Posterior cingulate gyrus (tissue), 11 donors: ENCODE measurements at regions not wholly inside any gene's neighbourhood (a gene's known extent, or its start where the extent isn't known, plus 50 kb on each side); places are given as distances from the start of the nearest gene placed in this dataset.
"Not testable (repeated sequence)": the region's sequence is repeated elsewhere in the genome, so short reads cannot be mapped to it uniquely, and the experiment has no call there.

ENCODE experiments used
- DNase-seq, 10 donors: peaks; one replicate each; pipeline versions ENCODE4 v3.0.0 to v3.0.0-alpha.2; 2020 to 2021; ENCODE audit warnings: mixed read lengths in 3 of 10
- intact Hi-C: fragments of 100-400 bp; cut with DNase I; formaldehyde crosslinking; loops from one replicate; pipeline ENCODE4 v1.15.1; 2023

DNA sequence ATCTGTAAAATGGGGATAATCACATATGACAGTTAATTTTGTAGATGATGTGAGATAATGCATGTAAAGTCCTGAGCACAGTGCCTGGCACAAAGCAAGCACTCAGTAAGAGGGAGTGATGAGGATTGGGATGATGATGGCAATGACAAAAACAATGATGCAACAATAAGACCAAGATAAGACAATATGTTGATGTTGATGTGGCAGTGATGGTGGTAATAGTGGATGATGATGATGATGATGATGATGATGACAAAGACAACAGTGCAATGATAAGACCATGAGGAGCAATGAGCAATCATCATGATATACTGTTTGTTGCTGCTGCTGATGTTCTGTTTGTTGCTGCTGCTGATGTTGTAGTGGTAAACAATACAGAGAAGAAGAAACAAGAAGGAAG lies 344.1 kb downstream of the NPIPA8 start:
- intact Hi-C loops = no loop called here
- no peak for DNase-seq

DNA sequence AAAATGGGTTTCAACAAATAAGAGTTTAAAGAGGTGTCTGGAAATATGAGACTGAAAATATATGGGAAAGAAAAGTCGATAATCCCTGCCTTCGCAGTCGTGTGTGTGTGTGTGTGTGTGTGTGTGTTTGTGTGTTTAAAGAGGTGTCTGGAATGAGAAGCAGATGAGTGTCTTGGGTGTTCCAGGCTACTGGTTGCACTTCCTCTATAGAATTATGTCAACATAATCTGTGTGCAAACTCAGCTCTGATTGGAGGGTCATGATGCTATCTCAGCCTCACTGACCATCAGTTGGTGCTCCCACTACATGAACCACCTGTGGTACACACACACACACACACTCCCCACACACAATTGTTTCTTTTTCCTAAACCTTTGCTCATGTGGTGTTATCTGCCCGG lies 347.3 kb downstream of the NPIPA8 start:
- intact Hi-C loops = no loop called here
- DNase-seq = no peak

DNA sequence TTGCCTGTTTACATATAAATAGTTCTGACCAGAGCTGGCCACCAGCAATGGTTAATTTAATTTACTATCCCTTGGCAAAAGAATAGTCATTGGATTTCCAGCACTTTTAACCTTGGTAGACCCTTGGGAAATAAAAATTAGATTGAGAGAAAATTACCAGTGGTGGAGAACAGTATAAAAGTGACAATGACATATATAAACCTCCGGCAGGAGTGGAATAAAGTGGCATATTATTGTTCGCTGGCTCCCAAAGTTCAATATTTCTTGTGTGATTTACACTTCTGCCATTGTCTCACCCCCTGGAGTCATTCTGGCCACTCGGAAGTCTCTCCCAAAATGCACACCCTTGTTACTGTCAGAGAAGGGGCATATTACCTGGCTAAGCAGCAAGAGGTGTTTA lies 347.7 kb downstream of the NPIPA8 start:
- no peak for DNase-seq
- intact Hi-C loops = no loop called here

DNA sequence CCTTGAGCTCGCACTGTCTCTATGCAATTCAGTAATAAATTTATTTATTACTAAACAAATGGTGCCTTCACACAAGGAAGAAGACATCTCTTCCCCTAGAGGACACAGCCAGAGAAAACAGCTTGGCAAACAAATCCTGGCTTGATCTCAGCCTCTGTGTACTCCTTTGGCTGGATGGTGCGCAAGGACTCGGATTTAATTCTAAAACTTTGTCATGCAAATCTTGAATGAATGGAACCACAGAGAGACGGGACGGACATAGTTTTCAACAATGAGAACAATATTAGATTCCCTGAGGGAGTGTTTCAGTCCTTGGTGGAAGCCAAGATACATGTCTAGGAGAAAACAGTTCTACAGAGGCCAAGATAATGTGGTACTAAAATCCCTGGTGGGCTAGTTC lies 349.5 kb downstream of the NPIPA8 start:
- no peak for DNase-seq
- intact Hi-C loops = no loop called here

DNA sequence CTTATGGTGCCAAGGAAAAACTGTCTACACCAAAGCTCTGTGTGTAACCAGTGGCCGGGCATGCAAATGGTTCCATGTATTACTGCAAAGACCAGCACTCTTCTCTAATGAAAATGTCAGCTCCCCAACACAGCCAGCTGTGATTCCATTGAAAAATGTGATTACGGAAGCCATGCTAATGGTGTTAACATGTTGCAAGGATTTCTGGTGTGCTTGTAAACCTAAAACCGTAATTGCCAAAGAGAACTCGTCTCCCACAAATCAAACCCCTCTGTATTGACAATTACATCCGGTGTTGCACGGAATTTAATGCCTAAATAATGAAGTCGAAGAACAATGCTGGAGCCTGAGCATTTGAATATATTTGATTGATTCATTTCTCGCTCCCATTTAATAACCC lies 351.7 kb downstream of the NPIPA8 start:
- no peak for DNase-seq
- intact Hi-C loops = no loop called here

DNA sequence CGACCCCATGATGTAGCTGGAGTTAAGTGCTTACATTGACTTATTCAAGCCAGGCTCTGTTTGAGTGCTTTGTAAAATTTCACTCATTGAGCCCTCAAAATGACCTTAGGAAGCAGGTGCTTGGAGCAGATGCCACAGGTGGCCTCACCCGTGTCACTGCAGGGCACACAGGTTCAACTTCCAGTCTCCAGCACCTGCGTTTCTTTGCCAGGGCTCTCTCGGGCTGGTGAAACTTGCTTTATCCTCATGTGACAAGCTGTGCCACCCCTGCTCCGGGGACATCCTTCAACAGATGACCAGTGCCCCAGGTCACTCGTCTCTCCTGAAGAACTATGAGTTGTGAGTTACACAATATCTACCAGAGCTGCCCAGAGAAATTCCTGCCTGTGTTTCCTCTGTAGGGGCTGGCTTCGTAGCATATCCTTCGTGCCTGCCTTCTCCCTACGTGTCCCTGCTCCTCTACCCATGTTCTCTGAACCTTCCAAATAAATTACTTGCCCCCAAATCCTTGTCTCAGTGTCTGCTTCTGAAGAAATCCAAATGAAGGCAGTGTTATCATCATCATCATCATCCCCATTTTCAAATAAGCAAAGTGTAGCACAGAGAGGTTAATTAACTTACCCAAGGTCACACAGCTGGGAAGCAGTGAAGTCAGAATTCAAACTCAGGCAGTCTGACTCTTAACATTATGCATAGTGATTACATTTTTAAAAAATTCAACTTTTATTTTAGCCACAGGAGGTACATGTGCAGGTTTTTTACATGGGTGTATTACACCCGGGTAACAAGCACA lies 352.5 kb downstream of the NPIPA8 start:
- no peak for DNase-seq
- intact Hi-C loops = no loop called here

DNA sequence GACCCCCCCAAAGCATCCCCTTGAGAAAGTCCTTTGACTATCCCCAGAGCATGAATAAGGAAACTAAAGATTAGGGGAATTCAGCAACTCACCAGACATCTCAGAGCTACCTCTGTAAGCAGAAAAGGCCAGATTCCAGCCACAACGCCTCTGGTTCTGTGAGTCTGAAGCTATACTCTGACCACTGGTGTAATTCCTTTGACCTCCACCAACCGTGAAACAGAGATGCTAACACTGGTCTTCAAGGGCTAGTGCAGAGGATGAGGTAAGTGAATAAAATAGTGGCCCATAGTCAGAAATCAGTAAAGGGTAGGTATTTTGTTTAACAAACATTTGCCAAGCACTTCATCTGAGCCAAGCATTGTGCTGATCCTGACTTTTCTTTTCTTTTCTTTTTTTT lies 353.4 kb downstream of the NPIPA8 start:
- no peak for DNase-seq
- intact Hi-C loops = no loop called here

DNA sequence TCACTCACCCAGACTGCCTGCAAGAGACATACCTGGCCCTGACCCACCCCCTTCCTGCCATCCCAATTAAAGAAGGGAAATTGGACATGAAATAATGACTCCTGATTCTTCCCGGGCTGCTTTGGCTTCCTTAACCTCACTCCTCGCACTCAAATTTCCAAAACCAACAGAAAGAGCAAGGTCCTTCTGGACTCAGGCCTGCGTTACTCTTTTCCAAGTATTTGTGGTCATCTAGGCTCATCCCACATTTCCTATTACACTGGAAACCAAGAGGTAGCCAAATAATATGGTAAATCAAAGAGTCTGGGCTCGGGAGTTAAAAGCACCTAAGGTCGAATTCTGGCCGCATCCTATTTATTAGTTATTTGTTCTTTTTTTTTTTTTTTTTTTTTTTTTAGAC lies 359.3 kb downstream of the NPIPA8 start:
- no peak for DNase-seq

DNA sequence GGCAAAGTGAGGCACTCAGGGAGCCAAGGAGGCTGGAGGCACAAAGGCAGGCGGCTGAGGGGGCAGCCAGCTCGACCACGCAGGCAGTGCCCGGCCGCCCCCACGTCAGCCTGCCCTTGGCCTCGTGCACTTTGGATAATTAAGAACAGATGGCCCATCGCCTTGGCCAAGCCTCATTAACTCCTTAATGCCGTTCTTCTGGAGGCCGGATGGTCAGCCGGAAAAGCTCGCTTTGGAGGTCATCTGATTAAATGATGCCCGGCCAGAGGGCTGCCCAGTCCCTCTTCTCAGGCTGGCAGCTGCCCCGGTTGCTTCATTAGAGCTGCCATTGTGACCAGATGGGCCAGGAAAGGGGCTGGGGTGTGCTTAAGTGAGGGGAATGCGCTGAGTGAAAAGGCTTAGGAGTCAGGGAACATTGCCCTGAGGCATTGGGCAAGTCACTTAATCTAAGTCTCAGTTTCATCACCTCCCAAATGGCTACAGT lies 364.0 kb downstream of the NPIPA8 start:
- DNase-seq = no peak
- intact Hi-C loops = no loop called here

More for the DNA sequence above, 359.3 kb downstream of the NPIPA8 start:
- intact Hi-C loops = no loop called here

DNA sequence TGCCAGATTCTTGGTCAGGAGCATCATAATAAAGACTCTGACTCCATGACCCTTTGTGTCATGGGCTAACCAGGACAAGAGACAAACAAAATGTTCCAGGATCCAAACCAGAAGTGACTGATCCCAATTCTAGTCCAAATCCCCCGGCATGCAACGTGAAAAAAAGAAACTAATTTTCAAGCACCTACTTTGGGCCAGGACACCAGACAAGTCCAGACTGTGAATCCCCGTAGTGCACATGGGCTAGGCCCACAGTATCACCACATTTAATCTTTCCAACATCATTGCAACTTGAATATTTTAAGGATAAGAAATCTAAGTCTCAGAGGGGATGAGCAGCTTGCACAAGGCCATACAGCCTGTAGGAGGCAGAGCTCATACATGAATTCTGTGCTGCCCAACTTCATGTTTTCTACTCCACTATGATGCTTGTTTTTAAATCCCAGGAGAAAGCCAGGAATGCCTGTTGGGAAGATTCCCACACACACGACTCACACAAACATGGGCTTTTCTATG lies 365.7 kb downstream of the NPIPA8 start:
- no peak for DNase-seq
- intact Hi-C loops = no loop called here

DNA sequence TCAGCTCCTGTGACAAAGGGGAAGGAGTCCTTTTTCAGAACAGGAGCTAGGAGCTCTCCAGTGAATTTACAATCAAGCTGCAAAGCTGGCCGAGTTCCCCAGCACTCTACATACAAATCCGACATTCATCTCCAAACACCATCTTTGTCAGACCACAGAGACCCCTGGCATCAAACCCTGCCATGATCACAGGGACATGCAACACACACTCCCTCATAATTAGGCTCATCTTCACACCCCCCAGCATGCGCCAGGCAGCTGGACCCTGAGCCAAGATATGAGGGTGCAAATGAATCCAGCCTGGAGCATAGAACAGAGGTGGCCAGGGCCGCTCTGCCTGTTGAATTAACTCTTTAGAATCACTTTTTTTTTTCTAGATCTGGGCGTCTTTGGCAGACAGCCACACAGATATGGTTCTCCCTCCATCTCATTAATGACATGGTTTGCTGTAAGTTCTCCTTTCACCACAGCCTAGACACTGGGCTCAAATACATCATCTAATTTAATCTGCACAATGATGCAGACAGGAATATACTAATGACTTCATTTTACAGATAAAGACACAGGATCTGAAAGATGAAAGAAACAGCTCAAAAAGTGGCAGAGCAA lies 366.3 kb downstream of the NPIPA8 start:
- no peak for DNase-seq
- intact Hi-C loops = no loop called here

DNA sequence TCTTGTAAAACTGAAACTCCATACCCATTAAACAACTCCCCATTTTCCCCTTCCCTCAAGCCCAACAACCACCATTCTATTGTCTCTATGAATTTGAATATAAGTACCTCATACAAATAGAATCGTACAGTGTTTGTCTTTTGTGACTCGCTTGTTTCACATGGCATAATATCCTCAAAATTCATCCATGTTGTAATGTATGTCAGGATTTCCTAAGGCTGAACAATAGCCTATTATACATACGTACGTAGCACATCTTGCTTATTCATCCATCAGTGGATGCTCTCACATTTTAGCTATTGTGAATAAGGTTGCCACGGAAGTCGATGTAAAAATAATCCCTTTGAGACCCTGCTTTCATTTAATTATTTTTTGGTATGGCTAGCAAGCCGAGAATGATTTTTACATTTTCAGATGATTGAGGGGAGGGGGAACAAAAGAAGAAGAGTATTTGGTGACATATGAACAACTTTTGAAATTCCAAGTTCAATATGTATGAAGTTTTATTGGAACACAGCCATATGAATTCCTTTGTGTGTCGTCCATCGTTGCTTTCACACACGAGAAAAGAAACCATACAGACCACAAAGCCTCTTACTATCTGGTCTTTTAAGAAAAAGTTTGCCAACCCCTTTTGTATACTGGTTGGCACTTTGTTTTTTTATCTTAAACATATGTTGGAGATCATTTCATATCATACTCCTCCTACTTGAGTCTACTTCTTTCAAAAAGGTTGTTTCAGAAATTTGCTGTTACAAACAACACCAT lies 371.2 kb downstream of the NPIPA8 start:
- DNase-seq = no peak
- intact Hi-C loops = no loop called here

DNA sequence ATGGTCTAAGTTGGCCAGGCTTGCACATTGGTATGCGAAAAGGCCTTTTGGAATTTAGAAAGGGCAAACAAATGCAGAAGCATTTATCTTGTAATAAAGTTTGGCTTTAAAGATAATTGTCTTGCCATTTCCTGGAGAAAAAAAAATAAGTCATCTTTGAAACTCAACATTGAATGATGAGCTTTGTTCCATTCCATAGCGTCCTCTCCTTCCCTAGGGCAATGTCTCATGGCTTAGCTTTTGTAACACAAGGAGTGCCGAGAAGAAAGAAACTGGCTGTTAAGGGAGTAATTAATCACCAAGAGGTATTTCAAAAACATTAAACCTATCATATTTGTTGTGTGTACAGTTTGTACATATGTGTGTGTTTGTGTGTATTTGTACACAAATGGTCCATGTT lies 372.3 kb downstream of the NPIPA8 start:
- intact Hi-C loops = no loop called here
- no peak for DNase-seq

DNA sequence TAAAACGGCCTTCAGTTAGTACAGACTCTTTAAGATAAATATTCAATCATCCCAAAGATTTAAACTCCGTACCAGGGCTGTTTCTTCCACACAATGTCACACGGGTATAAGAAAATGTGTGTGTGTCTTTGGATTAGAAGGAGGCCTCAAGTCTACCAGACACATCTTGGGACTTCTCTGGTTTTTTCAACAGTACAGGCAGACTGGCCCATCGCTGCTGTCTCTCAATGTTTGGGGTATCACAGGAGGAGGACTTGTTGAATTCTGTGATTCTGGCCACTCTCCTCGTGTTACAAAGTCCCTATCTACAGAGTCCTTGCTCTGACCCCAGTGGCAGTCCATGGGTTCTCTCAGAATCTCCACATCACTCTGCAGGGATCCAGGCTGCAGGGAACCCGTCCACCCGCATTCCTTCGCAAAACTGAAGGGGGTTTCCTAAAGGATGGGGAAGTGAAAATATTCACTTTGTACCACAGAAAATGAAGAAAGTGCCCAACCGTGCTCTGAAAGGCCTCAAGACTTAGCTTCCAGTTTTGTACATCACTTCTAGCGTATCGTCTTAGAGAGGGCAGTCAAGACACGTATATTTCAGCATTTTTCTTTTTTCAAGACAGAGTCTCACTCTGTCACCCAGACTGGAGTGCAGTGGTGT lies 373.2 kb downstream of the NPIPA8 start:
- intact Hi-C loops = no loop called here

DNA sequence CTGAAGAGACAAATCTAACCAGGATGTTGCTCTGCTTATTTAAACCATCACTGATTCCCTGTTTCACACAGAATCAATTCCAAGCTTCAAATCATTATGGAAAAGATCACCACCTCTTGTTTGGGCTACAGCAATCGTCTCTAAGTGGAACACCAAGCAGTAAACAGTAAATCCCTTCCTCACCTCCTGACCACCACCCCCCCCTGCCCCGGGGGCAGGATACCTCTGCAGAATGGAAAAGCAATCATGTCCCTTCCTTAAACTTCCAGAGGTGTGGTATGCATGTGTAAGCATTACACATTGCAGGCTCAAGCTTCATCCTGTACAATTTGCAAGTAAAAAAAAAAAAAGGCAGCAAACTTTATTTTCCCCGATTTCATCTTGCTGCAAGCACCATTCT lies 373.8 kb downstream of the NPIPA8 start:
- intact Hi-C loops = no loop called here
- no peak for DNase-seq

More for the DNA sequence above, 373.2 kb downstream of the NPIPA8 start:
- no peak for DNase-seq

DNA sequence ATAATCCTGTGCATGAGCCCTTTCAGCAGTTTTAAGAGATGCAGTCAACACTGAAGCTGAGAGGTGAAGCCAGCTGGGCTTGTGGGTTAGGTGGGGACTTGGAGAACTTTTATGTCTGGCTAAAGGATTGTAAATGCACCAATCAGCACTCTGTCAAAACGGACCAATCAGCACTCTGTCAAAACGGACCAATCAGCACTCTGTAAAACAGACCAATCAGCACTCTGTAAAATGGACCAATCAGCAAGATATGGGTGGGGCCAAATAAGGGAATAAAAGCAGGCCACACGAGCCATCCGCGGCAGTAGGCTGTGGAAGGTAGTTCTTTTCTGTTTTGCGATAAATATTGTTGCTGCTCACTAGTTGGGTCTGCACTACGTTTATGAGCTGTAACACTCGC lies 374.7 kb downstream of the NPIPA8 start:
- DNase-seq, intact Hi-C loops: not testable (repeated sequence)

DNA sequence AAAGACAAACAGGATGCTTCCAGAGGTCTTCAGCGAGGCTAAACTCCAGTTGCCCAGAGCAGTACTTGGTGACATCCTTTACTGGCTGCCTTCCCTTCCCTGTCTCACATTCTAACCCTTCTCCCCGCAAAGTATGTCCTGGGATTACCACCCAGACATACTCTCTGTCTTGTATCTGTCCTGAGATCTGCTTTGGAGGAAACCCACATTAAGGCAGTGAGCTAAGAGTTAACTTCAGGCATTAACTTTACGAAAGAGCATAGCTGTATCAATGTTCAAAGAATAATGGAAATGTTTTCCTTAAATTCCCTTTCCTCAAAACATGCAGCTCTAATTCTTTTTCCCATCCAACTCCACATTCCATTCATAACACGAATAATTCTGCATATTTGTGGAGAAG lies 385.2 kb downstream of the NPIPA8 start:
- DNase-seq = no peak
- intact Hi-C loops = no loop called here

DNA sequence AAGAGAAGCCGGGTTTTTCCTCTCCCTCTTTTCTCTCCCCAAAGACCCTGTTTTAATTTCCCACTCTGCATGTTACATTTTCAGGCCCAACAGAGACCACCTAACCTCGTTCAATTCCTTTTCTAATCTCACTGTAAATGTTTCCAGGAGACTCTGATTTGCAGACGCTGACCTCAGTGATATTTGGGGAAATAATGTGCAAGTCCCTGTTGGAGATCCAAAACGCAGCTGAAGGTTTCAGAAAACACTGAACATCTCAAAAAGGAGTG lies 386.6 kb downstream of the NPIPA8 start:
- intact Hi-C loops = no loop called here
- DNase-seq = no peak

DNA sequence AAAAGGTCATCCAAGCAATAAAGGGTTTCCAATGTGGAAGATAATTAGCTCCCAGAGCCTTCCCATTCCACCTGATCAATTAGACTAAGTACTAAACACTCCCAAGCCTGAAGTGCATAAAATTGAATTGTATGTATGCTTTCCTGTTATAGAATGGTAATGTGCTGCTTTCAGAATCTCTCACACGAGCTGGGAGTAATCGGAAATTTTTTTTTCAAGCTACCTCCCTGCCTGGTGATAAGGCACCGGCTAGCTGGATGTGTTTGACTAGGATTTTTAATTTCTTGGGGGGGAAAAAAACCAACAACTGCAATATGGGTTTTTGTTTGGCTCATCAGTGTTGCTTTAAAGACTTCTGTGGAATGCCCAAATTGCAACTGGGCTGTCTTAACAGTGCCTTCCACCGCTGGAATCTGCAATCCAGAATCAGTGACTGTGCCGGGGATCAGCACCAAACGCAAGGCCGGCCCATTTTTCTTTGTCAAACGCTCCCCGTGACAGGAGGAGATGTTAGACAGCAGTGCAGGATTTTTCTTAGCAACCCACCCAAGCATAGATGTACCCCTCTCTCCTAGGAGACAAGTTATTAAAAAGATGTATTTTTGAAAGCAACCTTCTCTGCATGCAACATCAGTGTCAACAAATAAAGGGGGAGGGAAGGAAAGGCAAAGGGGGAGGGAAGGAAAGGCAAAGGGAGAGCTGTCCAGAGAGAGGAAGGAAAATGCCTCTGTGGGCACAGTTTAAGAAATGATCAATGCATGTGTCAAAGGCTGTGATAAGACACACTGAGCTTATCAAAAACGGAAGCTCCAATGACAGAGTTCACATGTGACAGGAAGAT lies 387.2 kb downstream of the NPIPA8 start:
- intact Hi-C loops = no loop called here

DNA sequence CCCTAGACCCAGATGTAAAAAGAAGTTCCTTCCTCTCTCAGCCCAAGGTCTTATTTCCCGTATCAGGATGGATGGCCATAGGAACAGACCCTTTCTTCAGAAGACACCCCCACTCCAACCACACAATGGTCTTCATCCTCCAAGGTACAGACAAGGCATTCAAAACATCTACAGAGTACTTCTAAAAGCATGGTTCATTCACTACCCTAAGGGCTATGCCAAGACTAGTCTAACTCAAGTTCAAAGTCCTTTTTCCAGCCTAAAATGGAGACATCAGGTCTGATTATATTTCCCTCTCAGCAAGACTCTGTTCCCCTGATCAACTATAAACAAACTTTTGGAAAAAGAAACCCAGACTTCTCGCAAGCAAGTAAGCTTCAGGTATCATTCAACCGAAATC lies 388.9 kb downstream of the NPIPA8 start:
- intact Hi-C loops = no loop called here
- no peak for DNase-seq

More for the DNA sequence above, 387.2 kb downstream of the NPIPA8 start:
- no peak for DNase-seq
